Testis (tissue), 2 donors: ENCODE measurements at regions not wholly inside any gene's neighbourhood (a gene's known extent, or its start where the extent isn't known, plus 50 kb on each side); places are given as distances from the start of the nearest gene placed in this dataset.

ENCODE experiments used
- DNase-seq: peaks from one replicate; pipeline ENCODE4 v3.0.0-alpha.2; 2019
- H3K27ac ChIP-seq, 2 donors: fragments of 200-600 bp; sonication (generic); one replicate each; pipeline ENCODE4 v1.5.1; 2019
- H3K27me3 ChIP-seq: fragments of 200-600 bp; sonication (generic); one replicate; pipeline ENCODE4 v1.5.1; 2019
- H3K36me3 ChIP-seq: fragments of 200-600 bp; sonication (generic); one replicate; pipeline ENCODE4 v1.5.1; 2017; ENCODE audit warnings: low read depth; ENCODE audit errors: missing control alignments
- H3K4me1 ChIP-seq: fragments of 200-600 bp; sonication (generic); one replicate; pipeline ENCODE4 v1.5.1; 2019
- H3K4me3 ChIP-seq, 2 donors: fragments of 200-600 bp; sonication (generic); one replicate each; pipeline ENCODE4 v1.5.1; 2017 to 2019
- H3K9me3 ChIP-seq: fragments of 200-600 bp; sonication (generic); one replicate; pipeline ENCODE4 v1.5.1; 2017
- POLR2A ChIP-seq: fragments of 450-650 bp; IDR thresholded peaks from one replicate; pipeline ENCODE4 v1.6.1; 2017; ENCODE audit warnings: antibody characterized with exemption, mild to moderate bottlenecking, moderate library complexity
- WGBS, 2 donors: methylation state at CpG; one replicate each; pipeline ENCODE4 v1.1.5; 2018; 5-methylcytosine and 5-hydroxymethylcytosine counted together
- intact Hi-C: fragments of 100-400 bp; cut with DNase I; formaldehyde crosslinking; loops from one replicate; pipeline ENCODE4 v1.15.1; 2023; ENCODE audit warnings: low total_unique reads
- TF ChIP-seq, protein P1 (sequence below), 3 experiments: fragments of 450-650 bp in 2 of 3; fragments of 200-600 bp in 1 of 3; sonication (generic) in 1 of 3; IDR thresholded peaks; one replicate each; pipeline ENCODE4 v1.5.1; 2016 to 2019; ENCODE audit warnings: antibody characterized with exemption in 3 of 3, mild to moderate bottlenecking in 2 of 3, moderate library complexity in 1 of 3

DNA sequence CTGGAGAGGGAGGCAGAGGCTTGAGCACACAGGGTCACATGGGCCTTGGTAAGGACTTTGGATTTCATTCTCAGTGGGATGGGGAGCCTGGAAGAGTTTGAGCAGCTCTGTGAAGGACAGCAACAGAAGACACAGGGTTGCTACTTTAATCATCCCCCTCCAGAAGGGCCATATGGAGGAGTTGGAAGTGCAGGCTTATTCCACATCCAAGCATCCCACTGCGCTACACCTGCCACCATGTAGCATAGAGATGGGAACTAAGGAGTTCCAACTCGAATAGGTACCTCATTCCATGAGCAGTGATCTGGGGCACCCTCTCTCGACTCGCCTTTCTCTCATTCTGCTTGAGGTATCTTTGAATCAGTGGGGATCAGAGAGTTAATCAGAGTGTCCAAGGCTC is 54.0 kb upstream of the CTTNBP2NL start:
- TF ChIP-seq POLR2A = no peak
- TF ChIP-seq, protein P1, sequence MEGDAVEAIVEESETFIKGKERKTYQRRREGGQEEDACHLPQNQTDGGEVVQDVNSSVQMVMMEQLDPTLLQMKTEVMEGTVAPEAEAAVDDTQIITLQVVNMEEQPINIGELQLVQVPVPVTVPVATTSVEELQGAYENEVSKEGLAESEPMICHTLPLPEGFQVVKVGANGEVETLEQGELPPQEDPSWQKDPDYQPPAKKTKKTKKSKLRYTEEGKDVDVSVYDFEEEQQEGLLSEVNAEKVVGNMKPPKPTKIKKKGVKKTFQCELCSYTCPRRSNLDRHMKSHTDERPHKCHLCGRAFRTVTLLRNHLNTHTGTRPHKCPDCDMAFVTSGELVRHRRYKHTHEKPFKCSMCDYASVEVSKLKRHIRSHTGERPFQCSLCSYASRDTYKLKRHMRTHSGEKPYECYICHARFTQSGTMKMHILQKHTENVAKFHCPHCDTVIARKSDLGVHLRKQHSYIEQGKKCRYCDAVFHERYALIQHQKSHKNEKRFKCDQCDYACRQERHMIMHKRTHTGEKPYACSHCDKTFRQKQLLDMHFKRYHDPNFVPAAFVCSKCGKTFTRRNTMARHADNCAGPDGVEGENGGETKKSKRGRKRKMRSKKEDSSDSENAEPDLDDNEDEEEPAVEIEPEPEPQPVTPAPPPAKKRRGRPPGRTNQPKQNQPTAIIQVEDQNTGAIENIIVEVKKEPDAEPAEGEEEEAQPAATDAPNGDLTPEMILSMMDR (IDR thresholded peaks at IDR 0.05) = no peak
- DNase-seq = no peak
- H3K4me3 ChIP-seq = no peak overlapping the region
- no peaks in the 10 kb centered on the region for H3K27me3 ChIP-seq
- 93 to 100% methylated on average over 4 of the region's 4 CpGs for WGBS, 2 donors
- H3K27ac ChIP-seq = no peak overlapping the region
- no peaks in the 10 kb centered on the region for H3K9me3 ChIP-seq
- no peaks in the 10 kb centered on the region for H3K36me3 ChIP-seq
- no peaks in the 10 kb centered on the region for H3K4me1 ChIP-seq
- intact Hi-C loops = no loop called here

DNA sequence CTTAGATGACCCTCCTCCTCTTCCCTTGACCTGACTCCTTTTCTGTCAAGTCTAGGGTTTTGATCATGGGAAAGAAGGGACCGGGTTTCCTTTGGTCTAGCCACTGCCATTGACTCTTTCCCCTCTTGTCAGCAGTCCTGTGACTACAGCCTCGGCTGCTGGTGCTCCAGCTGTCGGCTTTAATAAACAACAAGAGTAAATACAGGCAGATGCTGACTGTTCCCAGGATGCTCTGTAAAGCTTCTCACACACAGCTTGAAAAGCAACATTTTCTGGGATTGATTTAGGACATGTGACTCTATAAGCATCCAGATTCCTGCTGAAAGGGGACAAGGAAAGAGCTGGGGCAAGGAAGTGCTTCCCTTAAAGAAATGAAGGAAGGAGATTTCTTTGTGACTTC is 53.5 kb upstream of the CTTNBP2NL start:
- TF ChIP-seq, protein P1 (IDR thresholded peaks at IDR 0.05) = no peak
- no peak for TF ChIP-seq POLR2A
- intact Hi-C loops = no loop called here
- WGBS, 2 donors = 58 to 70% methylated on average over 3 of the region's 3 CpGs
- Histone ChIP-seq H3K27ac (no peak overlapping the region), H3K4me1 (no peaks in the 10 kb centered on the region), H3K27me3 (no peaks in the 10 kb centered on the region), H3K36me3 (no peaks in the 10 kb centered on the region), H3K4me3 (no peak overlapping the region), H3K9me3 (no peaks in the 10 kb centered on the region)
- no peak for DNase-seq

- intact Hi-C loops = no loop called here
- no peak overlapping the region for H3K4me3 ChIP-seq
- 81 to 83% methylated on average over 7 of the region's 7 CpGs for WGBS, 2 donors
These were observed 51.1 kb upstream of the CTTNBP2NL start for GRCh38 chr1:112344754-112345423.

More at GRCh38 chr1:112344754-112345423, 51.1 kb upstream of the CTTNBP2NL start:
- Histone ChIP-seq H3K4me1 (no peaks in the 10 kb centered on the region), H3K27me3 (no peaks in the 10 kb centered on the region), H3K9me3 (no peaks in the 10 kb centered on the region), H3K27ac (no peak overlapping the region), H3K36me3 (no peaks in the 10 kb centered on the region)
- no peak for DNase-seq
- TF ChIP-seq, protein P1 (IDR thresholded peaks at IDR 0.05) = no peak
- no peak for TF ChIP-seq POLR2A
